ENCODE measurements at regions not wholly inside any gene's neighbourhood (a gene's known extent, or its start where the extent isn't known, plus 50 kb on each side); places are given as distances from the start of the nearest gene placed in this dataset.

DNA sequence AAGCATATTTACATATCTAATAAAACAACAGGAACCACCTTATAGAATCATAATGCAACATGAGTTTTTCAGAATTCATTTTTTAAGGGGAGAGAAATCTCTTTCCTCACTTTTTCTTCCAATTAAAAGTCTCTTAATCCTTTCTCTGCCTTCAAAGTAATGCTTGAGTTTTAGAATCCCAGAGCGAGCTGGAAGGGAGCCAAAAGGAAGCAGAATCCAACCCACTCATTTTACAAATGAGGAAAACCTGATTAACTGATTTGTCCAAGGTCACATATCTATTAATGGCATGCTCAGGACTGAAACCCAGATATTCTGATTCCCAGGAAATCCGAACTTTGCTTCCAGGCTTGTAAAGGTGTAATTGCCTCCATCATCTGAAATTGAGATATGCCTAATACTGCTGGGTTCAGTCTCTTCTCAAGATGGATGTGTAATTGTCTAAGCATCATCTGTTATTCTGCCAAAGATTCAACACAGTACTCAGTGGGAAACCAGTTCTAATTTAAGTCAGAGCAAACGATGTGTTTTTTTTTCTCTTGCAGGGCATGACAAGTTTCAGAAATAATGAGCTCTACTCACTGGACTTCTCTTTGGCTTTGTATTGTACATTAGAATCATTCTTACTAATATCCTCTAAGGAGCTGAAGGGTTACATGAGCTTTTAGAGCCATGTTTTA, 481.4 kb upstream of the CFAP20DC start:
- Histone ChIP-seq H3K36me3 (ENCODE audit: control insufficient read depth, insufficient read depth, low read length) (no peaks in the 10 kb centered on the region), H3K9ac (ENCODE audit: low read depth, low read length) (no peak overlapping the region), H3K4me3 (ENCODE audit: low read depth, low read length) (no peak overlapping the region), H3K4me1 (ENCODE audit: control insufficient read depth, insufficient read depth, low read length) (no peaks in the 10 kb centered on the region), H3K27me3 (ENCODE audit: control insufficient read depth, insufficient read depth, low read length) (no peaks in the 10 kb centered on the region), H3K9me3 (ENCODE audit: control insufficient read depth, insufficient read depth, low read length) (no peaks in the 10 kb centered on the region)

DNA sequence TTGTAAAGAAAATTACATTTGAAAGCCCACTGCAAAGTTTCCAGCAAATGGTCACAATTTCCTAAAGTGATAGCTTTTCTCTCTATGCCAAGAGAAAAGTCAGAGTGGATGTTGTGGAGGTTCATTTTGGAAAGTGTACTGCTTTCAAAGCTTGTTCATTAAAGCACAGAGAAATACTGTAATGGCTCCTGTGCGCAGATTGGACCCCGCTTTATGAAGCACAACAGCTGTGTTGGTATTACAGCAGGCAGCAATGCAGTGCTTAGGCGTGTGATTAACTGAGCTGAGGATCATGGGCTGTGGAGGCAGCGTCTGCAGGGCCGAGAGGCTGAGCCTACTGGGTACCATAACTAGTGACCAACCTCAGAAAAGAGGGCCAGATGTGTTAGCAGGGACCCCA, 478.4 kb upstream of the CFAP20DC start:
- Histone ChIP-seq H3K36me3 (ENCODE audit: control insufficient read depth, insufficient read depth, low read length) (no peaks in the 10 kb centered on the region), H3K27me3 (ENCODE audit: control insufficient read depth, insufficient read depth, low read length) (no peaks in the 10 kb centered on the region), H3K4me3 (ENCODE audit: low read depth, low read length) (no peak overlapping the region), H3K9ac (ENCODE audit: low read depth, low read length) (no peak overlapping the region), H3K4me1 (ENCODE audit: control insufficient read depth, insufficient read depth, low read length) (no peaks in the 10 kb centered on the region), H3K9me3 (ENCODE audit: control insufficient read depth, insufficient read depth, low read length) (no peaks in the 10 kb centered on the region)

- Histone ChIP-seq H3K36me3 (ENCODE audit: control insufficient read depth, insufficient read depth, low read length) (no peaks in the 10 kb centered on the region), H3K4me1 (ENCODE audit: control insufficient read depth, insufficient read depth, low read length) (no peaks in the 10 kb centered on the region), H3K9me3 (ENCODE audit: control insufficient read depth, insufficient read depth, low read length) (no peaks in the 10 kb centered on the region), H3K27me3 (ENCODE audit: control insufficient read depth, insufficient read depth, low read length) (no peaks in the 10 kb centered on the region), H3K9ac (ENCODE audit: low read depth, low read length) (no peak overlapping the region), H3K4me3 (ENCODE audit: low read depth, low read length) (no peak overlapping the region)
Measured at GRCh38 chr3:59527493-59527892, 477.7 kb upstream of the CFAP20DC start.

DNA sequence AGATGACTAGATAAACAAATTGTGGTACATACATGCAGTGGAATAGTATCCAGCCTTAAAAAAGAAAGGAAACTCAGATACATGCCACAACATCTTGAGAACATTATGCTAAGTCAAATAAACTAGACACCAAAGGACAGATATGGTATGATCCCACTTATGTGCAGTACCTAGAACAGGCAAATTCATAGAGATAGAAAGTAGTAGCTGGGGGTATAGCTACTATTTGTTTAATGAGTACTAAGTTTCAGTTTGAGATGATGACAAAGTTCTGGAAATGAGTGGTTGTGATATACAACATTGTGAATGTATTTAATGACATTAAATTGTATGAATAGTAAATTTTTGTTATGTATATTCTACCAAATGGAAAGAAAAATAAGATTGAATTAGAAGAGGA, 477.2 kb upstream of the CFAP20DC start:
- Histone ChIP-seq H3K4me3 (ENCODE audit: low read depth, low read length) (no peak overlapping the region), H3K27me3 (ENCODE audit: control insufficient read depth, insufficient read depth, low read length) (no peaks in the 10 kb centered on the region), H3K4me1 (ENCODE audit: control insufficient read depth, insufficient read depth, low read length) (no peaks in the 10 kb centered on the region), H3K36me3 (ENCODE audit: control insufficient read depth, insufficient read depth, low read length) (no peaks in the 10 kb centered on the region), H3K9ac (ENCODE audit: low read depth, low read length) (no peak overlapping the region), H3K9me3 (ENCODE audit: control insufficient read depth, insufficient read depth, low read length) (no peaks in the 10 kb centered on the region)

- no peaks in the 10 kb centered on the region for H3K36me3 ChIP-seq (ENCODE audit: control insufficient read depth, insufficient read depth, low read length)
- H3K4me1 ChIP-seq (ENCODE audit: control insufficient read depth, insufficient read depth, low read length): no peaks in the 10 kb centered on the region
- H3K9ac ChIP-seq (ENCODE audit: low read depth, low read length): no peak overlapping the region
- H3K9me3 ChIP-seq (ENCODE audit: control insufficient read depth, insufficient read depth, low read length): no peaks in the 10 kb centered on the region
- H3K27me3 ChIP-seq (ENCODE audit: control insufficient read depth, insufficient read depth, low read length): no peaks in the 10 kb centered on the region
- no peak overlapping the region for H3K4me3 ChIP-seq (ENCODE audit: low read depth, low read length)
Measured at GRCh38 chr3:59522550-59522949, 472.7 kb upstream of the CFAP20DC start.

GRCh38 chr3:59519094-59519493, 469.3 kb upstream of the CFAP20DC start:
- Histone ChIP-seq H3K9me3 (ENCODE audit: control insufficient read depth, insufficient read depth, low read length) (no peaks in the 10 kb centered on the region), H3K9ac (ENCODE audit: low read depth, low read length) (no peak overlapping the region), H3K4me1 (ENCODE audit: control insufficient read depth, insufficient read depth, low read length) (no peaks in the 10 kb centered on the region), H3K4me3 (ENCODE audit: low read depth, low read length) (no peak overlapping the region), H3K27me3 (ENCODE audit: control insufficient read depth, insufficient read depth, low read length) (no peaks in the 10 kb centered on the region), H3K36me3 (ENCODE audit: control insufficient read depth, insufficient read depth, low read length) (no peaks in the 10 kb centered on the region)

GRCh38 chr3:59518283-59519055, 468.6 kb upstream of the CFAP20DC start:
- H3K9me3 ChIP-seq (ENCODE audit: control insufficient read depth, insufficient read depth, low read length): no peaks in the 10 kb centered on the region
- H3K36me3 ChIP-seq (ENCODE audit: control insufficient read depth, insufficient read depth, low read length): no peaks in the 10 kb centered on the region
- no peaks in the 10 kb centered on the region for H3K4me1 ChIP-seq (ENCODE audit: control insufficient read depth, insufficient read depth, low read length)
- H3K4me3 ChIP-seq (ENCODE audit: low read depth, low read length): no peak overlapping the region
- H3K27me3 ChIP-seq (ENCODE audit: control insufficient read depth, insufficient read depth, low read length): no peaks in the 10 kb centered on the region
- no peak overlapping the region for H3K9ac ChIP-seq (ENCODE audit: low read depth, low read length)

GRCh38 chr3:59517388-59517787, 467.6 kb upstream of the CFAP20DC start:
- Histone ChIP-seq H3K4me3 (ENCODE audit: low read depth, low read length) (no peak overlapping the region), H3K9me3 (ENCODE audit: control insufficient read depth, insufficient read depth, low read length) (no peaks in the 10 kb centered on the region), H3K27me3 (ENCODE audit: control insufficient read depth, insufficient read depth, low read length) (no peaks in the 10 kb centered on the region), H3K4me1 (ENCODE audit: control insufficient read depth, insufficient read depth, low read length) (no peaks in the 10 kb centered on the region), H3K9ac (ENCODE audit: low read depth, low read length) (no peak overlapping the region), H3K36me3 (ENCODE audit: control insufficient read depth, insufficient read depth, low read length) (no peaks in the 10 kb centered on the region)

- Histone ChIP-seq H3K4me1 (ENCODE audit: control insufficient read depth, insufficient read depth, low read length) (no peaks in the 10 kb centered on the region), H3K9me3 (ENCODE audit: control insufficient read depth, insufficient read depth, low read length) (no peaks in the 10 kb centered on the region), H3K27me3 (ENCODE audit: control insufficient read depth, insufficient read depth, low read length) (no peaks in the 10 kb centered on the region), H3K9ac (ENCODE audit: low read depth, low read length) (no peak overlapping the region), H3K4me3 (ENCODE audit: low read depth, low read length) (no peak overlapping the region), H3K36me3 (ENCODE audit: control insufficient read depth, insufficient read depth, low read length) (no peaks in the 10 kb centered on the region)
Measured at GRCh38 chr3:59515966-59516365, 466.1 kb upstream of the CFAP20DC start.

GRCh38 chr3:59514865-59515482, 465.1 kb upstream of the CFAP20DC start:
- no peaks in the 10 kb centered on the region for H3K27me3 ChIP-seq (ENCODE audit: control insufficient read depth, insufficient read depth, low read length)
- H3K36me3 ChIP-seq (ENCODE audit: control insufficient read depth, insufficient read depth, low read length): no peaks in the 10 kb centered on the region
- H3K4me1 ChIP-seq (ENCODE audit: control insufficient read depth, insufficient read depth, low read length): no peaks in the 10 kb centered on the region
- no peak overlapping the region for H3K9ac ChIP-seq (ENCODE audit: low read depth, low read length)
- no peak overlapping the region for H3K4me3 ChIP-seq (ENCODE audit: low read depth, low read length)
- no peaks in the 10 kb centered on the region for H3K9me3 ChIP-seq (ENCODE audit: control insufficient read depth, insufficient read depth, low read length)

GRCh38 chr3:59513570-59513969, 463.7 kb upstream of the CFAP20DC start:
- no peaks in the 10 kb centered on the region for H3K4me1 ChIP-seq (ENCODE audit: control insufficient read depth, insufficient read depth, low read length)
- no peaks in the 10 kb centered on the region for H3K9me3 ChIP-seq (ENCODE audit: control insufficient read depth, insufficient read depth, low read length)
- no peak overlapping the region for H3K4me3 ChIP-seq (ENCODE audit: low read depth, low read length)
- no peaks in the 10 kb centered on the region for H3K27me3 ChIP-seq (ENCODE audit: control insufficient read depth, insufficient read depth, low read length)
- H3K36me3 ChIP-seq (ENCODE audit: control insufficient read depth, insufficient read depth, low read length): no peaks in the 10 kb centered on the region
- no peak overlapping the region for H3K9ac ChIP-seq (ENCODE audit: low read depth, low read length)

DNA sequence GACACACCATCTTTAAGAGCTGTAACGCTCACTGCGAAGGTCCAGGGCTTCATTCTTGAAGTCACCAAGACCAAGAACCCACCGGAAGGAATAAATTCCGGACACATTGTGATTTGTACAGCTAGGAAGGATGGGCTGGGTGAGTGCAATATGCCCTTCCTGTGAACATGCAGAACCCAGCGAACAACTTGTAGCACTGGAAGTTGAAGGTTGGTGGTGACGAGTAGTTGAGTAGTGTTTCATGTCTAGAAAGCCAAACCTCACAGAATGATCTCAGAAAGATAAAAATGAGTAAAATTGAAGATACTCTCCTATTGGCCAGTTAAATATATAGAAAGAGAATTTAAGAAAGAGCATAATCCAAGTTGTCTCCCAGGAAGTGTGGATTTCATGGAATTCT, 462.2 kb upstream of the CFAP20DC start:
- Histone ChIP-seq H3K9me3 (ENCODE audit: control insufficient read depth, insufficient read depth, low read length) (no peaks in the 10 kb centered on the region), H3K4me1 (ENCODE audit: control insufficient read depth, insufficient read depth, low read length) (no peaks in the 10 kb centered on the region), H3K9ac (ENCODE audit: low read depth, low read length) (no peak overlapping the region), H3K4me3 (ENCODE audit: low read depth, low read length) (no peak overlapping the region), H3K27me3 (ENCODE audit: control insufficient read depth, insufficient read depth, low read length) (no peaks in the 10 kb centered on the region), H3K36me3 (ENCODE audit: control insufficient read depth, insufficient read depth, low read length) (no peaks in the 10 kb centered on the region)

Measured in iPS-15b (cell line).